GM19025 (cell line): ENCODE measurements at regions not wholly inside any gene's neighbourhood (a gene's known extent, or its start where the extent isn't known, plus 50 kb on each side); places are given as distances from the start of the nearest gene placed in this dataset.
"Not testable (repeated sequence)": the region's sequence is repeated elsewhere in the genome, so short reads cannot be mapped to it uniquely, and the experiment has no call there.

Experiments used
- ATAC-seq: cut with Tn5 transposase; IDR thresholded peaks from one replicate; pipeline ENCODE4 v1.9.1; 2021; ENCODE audit warnings: mild to moderate bottlenecking, low read depth, moderate library complexity; ENCODE audit not compliant: unreplicated experiment

DNA sequence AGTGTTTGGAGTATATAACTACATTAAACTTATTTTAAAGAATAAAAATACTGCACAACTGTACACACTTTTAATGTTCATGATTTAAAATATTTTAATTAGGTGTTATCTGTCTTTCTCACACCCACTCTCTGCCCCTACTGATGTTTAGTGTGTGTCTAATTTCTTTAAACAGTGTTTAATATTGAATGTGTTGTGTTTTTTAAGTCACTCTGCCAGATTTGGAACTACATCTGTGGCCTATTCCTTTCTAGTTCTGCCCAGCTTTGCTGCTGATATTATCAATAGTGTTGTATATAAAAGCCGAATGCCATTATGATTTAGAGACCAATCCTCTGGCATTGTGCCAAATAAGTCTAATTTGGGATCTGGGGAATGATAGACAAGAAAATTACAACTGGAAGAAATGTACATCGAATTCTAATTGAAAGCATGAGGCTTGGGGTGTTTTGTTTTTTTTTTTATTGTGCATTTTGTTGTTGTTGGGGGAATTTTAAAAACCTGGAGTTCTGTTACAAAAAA lies 398.0 kb downstream of the CPS1 start:
- ATAC-seq = no peak

DNA sequence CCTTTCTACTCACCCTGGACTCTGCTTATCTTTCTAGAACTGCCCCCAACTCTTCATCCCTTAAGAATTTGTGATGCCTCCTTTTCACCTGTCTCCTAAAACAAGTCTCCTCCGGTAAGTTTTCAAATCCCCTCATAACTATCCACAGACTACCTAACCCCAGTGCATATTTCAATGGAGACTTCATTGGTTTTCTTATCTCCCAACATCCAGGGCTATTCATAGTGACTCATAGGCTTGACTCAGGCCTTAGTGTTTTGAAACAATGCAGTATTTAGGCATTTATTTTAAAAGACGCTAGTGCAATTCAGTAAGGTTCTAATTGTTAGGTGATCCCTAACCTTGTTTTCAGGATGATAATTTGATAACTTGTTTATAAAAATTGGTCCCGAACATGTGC lies 399.2 kb downstream of the CPS1 start:
- ATAC-seq = no peak

DNA sequence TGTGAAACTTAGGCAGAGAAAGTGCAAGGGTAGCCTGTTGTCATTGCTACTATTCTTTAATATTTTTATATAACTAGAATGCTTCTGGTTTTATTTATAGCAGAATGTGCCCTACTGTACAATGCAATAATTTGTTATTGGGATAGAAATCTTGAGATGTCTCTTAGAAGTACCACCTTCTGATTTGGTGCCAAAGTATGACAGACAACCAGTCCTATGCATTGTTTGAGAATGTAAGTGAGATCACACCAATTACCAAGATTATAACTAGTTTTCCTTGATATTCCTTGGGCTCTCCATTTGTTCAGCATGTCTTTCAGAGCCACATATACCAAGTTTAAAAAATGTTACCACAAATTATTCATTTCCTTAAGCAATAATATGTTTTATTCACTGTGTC lies 399.7 kb downstream of the CPS1 start:
- ATAC-seq = no peak

DNA sequence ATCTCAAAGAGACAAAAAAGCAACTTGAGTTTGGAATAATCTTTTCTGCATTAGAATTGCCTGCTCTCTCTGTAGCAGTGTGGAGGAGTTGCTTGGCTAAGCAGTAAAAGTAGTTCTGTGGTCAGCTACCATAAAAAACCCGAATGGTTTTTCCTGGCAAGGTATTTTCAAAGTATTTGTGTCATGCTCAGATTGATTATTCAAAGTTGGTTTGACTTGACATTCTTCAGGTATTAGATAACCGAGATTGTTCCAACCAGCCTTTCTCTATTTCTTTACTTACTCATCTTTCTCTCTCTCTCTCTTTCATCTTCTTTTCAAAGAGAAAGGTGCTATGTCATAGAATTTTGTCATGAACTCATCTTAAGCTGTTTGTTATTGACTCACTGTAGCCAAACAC lies 404.9 kb downstream of the CPS1 start:
- ATAC-seq = no peak

DNA sequence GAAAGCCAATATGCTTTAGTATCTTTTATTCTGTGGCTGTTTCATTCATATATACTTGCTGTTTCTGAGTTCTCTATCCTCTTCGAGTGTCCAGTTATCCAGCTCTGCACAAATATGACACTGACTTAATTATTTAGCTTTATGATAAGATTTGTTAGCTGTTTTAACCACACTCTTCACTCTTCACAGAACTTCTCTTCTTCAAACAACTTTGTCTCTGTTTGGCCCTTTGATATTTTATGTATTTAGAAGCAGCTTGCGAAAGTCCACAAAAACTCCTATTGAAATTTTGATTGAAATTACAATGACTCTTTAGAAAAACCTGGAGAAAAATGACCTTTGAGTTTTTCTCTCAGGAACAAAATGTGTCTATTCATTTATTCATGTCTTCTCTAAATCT lies 407.0 kb downstream of the CPS1 start:
- no peak for ATAC-seq

DNA sequence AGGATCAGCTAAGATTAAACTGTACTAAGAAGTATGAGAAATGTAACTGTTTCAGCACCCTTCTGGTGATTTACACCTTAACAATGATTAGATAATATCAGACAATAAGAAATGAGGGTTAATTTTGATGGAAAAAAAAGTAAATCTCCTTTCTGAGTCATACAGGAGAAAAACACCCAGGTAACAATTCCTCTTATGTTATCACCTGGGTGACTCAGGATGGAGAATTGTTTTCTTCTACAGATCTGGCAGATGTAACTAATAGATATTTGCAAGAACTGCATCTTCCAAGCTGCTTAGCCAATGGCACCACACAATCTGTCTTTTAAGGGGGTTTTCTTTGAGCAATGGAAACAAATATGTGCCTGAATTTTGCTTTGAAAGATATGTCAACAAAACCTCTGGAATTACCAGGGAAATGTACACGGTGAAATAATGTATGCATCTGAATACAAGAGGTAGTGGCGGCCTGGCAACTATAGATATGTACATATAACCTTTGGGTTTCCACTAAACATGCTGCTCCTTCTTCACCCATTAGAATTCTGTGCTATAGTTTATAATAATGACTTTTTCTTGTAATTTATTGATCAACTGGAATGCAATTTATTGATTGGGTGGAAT lies 407.9 kb downstream of the CPS1 start:
- ATAC-seq = no peak

DNA sequence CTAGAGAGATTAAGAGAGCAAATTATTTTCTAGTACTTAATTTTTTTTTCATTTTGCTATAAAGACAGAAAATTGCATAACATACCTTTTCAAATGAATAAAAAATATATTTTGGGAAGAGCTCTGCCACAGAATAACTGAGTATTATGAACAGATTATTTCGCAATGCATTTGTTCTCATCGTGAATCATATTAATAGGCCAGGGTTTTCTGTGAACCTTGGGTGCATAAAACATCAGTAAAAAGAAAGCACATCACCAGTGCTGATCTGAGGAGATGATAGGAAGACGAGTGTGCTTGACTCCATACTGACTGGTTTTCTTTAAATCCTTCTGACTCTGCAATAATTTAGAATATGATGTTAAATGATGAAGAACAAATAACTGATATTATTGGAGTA lies 409.1 kb downstream of the CPS1 start:
- no peak for ATAC-seq

DNA sequence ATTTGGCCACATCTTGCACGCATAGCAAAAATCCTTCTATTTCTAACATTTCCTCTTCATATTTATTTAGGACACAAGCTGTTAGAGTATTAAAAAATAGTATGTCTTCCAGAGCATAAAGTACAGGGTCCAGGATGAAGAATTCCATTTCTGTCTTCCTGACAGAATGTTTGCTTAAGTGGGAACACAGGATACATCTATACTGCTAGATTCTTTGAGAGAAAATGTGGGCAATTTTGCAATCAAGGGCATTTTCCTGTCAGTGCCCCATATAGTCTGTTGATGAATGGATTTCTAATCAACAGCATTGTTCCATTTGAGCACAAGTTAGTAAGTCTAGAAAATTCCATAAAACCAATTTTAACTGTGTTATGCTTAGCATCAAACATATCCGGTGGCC lies 409.9 kb downstream of the CPS1 start:
- no peak for ATAC-seq

DNA sequence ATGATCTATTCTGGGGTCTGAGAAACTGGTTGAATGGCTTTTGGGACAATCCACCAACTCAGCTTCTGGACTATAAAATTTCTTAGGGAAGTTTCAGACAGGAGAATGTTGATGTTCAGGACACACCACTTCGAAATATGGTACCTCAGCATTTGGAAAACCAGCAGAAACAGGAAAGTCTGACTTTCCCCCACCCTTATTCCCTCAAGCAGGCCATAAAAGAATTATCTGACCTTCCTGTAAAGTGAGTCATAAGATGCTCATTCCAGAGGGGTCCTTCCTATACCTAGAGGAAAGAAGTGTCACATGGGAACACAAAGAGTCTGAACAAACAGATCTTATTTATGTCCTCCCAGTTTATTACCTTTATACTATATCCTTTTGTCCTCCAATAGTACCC lies 415.0 kb downstream of the CPS1 start:
- no peak for ATAC-seq

DNA sequence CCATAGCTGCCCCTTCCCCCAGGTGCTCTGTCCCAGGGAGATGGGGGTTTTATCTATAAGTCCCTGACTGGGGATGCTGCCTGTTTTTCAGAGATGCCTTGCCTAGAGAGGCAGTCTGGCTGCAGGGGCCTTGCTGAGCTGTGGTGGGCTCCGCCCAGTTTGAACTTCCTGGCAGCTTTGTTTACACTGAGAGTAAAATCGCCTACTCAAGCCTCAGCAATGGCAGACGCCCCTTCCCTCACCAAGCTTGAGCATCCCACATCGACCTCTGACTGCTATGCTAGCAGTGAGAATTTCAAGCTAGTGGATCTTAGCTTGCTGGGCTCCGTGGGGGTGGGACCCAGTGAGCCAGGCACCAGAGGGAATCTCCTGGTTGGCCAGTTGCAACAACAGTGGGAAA lies 430.4 kb downstream of the CPS1 start:
- ATAC-seq = not testable (repeated sequence)

DNA sequence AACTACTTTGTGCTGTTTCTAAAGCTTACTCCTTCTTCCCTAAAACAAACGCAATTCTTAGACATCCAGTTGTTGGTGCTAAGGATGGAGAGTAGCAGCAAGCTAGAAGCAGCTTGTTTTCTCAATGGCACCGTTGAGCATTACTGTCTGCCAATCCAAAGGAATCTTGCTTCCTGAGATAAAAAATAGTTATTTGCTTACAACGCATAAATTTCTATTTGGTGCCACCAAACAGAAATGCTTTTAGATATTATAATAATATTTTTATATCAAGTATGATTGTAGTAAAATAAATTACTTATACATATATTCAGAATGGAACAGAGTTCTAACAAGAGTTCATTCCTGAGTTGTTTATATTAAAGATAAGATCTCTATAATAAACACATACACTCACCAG lies 434.7 kb downstream of the CPS1 start:
- no peak for ATAC-seq

DNA sequence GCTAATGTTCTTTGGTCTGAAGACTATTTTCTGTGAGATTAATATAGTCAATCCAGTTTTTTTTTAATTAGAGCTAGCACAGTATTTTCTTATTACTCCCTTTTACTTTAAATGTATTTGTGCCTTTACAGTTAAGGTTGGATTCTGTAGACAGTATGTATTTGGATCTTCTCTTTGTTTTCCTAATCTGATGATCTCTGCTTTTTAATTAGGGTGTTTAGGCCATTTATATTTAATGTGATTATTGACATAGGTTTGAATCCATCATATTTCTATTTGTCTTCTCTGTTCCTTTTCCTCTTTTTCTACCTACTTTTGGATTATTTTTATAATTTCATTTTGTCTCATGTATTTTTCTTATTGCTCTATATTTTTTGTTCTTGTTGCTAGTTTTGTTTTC lies 437.7 kb downstream of the CPS1 start:
- no peak for ATAC-seq

DNA sequence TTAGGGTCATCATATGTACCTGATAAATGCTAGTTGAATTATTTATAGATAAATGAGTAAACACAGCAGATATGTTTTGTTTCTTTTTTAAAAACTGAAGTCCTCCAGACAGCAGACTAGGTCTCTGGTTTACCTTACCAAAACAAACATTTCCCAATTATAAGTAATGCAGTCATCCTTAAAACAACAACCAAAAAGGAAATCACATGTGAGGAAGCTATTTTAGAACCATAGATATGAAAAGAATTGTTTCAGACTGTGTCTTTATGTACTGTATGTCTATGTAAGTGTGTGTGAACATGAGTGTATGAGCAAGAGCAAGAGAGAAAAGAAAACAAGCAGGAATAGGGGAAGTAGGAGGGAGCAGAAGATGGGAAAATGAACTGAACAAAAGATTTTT lies 441.0 kb downstream of the CPS1 start:
- ATAC-seq = no peak

DNA sequence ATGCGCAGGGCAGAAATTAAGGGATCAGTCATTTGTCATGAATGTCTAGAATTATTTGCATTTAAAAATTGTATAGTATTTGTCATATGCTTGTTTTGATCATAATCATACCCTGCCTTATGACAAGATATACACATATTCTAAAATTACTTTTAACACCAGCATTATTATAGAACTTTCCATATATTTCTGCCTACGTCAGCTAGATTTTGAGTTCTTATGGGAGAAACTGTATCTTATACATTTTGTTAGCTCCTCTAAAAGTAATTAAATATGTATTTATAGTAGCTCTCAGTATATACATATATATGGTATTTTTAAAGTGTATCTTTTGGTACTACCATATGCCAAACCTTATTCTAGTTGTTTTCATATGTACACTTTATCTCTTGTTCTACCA lies 441.9 kb downstream of the CPS1 start:
- ATAC-seq = no peak

DNA sequence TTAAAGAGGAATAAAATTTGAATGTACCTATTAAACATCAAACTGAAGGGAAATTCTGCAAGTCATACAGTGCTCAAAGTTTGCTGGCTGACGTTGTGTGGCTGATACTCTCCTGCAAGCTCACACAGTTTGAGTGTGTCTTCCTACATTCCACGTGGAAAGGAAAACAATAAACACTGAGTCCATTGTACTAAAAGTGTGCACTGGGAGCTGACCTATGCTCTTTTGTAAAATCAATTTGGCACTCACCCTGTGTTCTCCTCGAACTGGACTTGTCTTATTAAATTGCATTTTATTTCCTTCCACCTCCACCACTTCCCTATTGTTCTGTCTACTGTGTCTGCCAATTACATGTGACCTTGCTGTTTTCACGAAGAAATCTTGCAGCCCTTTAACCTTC lies 458.0 kb downstream of the CPS1 start:
- ATAC-seq = no peak

DNA sequence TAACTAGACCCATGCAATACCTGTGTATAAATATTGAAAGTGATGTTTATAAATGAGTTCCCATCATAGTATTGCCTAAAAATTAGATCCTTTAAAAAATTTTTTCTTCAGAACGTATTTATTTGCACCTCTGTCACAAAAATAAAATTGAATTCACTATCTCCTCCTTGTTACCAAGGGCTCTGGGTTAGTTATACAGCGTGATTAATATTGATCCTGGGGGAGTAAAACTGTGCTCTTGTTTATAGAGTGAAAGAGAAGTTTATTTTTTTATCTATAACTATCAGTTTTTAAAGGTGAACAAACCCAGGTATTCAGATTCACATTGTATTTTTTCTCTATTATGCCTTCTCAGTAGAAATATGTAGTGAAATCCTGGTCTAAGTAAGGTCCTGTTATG lies 458.5 kb downstream of the CPS1 start:
- ATAC-seq = no peak

DNA sequence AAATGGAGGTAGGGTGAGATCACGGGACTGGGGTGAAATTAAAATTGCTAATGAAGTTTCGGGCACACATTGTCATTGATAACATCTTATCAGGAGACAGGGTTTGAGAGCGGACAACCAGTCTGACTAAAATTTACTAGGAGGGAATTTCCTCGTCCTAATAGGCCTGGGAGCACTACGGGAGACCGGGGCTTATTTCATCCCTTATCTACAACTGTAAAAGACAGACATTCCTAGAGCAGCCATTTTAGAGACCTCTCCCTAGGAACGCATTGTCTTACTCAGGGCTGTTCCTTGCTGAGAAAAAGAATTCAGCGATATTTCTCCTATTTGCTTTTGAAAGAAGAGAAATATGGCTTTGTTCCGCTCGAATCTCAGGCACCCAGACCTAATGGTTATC lies 468.7 kb downstream of the CPS1 start:
- ATAC-seq = not testable (repeated sequence)

DNA sequence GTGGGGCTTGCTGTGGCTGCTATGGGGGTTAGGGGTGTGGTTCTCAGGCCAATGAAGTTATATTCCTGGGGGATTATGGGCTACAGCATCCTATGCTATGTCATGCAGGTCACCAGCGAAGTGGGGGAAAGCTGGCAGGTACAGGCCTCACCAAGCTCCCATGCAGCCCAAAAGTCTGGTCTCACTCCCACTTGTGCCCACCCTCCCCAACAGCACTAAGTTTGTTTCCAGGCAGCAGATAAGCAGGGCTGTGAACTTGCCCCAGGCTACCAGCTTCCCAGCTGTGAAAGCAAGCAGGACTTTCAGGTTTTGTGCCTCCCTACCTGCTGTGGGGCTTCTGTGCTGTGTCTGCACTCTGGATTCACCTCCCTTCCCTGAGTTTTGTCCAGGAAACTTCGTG lies 469.7 kb downstream of the CPS1 start:
- ATAC-seq = no peak

DNA sequence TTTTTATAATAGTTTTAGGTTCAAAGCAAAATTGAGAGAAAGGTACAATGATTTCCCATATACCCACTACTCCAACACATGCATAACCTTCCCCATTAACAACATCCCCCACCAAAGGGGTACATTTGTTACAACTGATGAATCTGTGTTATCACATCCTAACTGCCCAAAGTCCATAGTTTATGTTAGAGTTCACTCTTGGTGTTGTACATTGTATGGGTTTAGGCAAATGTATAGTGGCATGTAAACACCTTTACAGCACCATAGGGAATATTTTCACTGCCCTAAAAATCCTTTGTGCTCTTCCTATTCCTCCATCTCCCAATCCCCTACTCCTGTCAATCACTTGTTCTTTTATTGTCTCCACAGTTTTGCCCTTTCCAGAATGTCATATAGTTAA lies 471.6 kb downstream of the CPS1 start:
- ATAC-seq = no peak

DNA sequence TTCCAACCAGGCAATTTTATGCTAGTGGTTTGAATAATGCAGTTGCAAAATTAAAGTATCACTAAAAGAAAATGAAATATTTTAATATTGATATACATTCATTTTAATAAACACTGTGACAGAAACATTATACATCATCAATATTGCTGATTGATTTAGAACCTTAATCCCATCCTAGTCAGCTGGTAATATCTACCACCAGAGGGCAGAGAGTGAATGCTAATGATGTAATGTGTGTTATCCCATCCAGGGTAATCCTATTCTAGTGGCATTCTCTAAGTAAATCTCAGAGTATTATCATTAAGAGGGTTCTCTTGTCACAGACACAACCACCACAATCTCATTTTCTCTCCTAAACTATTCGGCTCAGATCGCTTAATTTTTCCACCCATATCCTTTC lies 477.4 kb downstream of the CPS1 start:
- ATAC-seq = no peak

DNA sequence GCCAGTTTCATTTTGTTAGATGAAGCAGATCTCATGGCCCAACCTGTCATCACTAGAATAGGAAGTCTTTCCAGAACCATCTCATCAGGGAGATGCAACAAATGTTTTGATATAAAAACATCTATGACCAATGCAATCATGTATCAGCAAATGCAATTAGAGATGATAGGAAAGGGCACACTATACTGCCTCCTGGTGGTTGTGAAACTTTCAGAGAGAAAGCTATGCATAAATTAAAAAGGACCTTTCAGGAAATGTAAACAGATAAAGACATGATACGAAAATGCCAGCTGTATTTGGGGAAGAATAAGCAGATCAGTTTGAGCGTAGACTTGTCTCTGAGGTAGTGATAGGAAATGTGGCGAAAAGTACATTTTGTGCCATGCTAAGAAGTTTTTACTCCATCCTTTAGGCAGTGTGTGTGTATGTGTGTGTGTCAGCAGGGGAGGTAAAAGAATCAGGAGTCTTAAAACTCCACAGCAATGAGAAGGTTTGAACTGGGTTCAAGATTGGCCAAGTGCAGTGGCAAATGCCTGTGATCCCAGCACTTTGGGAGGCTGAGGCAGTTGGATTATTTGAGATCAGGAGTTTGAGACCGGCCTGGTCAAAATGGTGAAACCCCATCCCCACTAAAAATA lies 479.3 kb downstream of the CPS1 start:
- ATAC-seq = no peak

DNA sequence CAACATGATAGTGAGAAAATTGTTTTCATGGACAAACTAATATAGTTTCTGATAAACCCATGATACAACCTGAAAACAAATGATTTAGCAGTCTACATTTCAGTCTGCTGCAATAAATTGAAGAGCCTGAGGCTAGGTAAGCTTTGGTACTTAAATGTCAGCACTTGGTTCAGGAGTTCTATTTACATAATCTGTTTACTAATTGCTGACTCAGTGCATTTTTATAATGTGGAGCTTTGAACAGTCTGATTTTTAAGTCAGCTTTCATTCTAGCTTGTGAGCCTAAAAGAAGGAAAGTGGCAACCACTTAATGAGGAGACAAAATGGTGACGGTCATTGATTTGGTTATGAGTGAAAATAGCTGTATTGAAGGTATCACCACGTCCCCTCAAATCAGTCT lies 488.6 kb downstream of the CPS1 start:
- no peak for ATAC-seq
